ENCODE measurements at regions not wholly inside any gene's neighbourhood (a gene's known extent, or its start where the extent isn't known, plus 50 kb on each side); places are given as distances from the start of the nearest gene placed in this dataset.

DNA sequence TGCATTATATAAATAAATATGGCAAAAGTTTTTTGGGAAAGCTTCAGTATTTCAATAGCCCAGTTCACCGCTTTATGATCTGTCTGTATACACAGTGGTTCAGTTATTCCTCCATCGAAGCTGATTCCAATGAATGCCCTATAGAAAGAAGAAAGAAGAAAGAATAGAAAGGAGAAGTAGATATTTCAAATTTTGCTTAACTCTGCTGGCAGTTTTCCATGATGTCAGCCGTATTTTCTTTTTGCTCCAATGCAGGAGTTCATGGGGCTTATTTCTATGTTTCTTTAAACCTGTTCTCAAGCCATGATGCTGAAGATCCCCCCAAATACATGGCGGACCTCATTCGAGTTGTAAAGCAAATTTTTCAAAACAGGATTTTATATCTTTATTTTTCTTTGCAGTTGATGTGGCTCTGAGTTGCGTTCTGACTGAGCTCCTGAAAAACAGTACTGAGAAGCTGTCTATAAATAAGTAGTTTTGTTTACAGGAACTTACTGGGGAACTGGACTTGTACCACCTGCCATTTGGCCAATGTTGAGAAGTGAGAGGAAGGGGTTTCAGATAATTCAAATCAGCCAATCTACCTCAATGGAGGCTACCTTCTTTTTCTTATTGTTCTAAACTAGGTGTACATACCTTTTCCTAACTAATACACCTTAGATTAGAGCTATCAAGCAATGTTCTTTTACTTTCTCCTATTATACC is 418.5 kb upstream of the MEF2C start:
- TF ChIP-seq EP300 (IDR thresholded peaks at IDR 0.05) = no peak
- TF ChIP-seq, protein P1, sequence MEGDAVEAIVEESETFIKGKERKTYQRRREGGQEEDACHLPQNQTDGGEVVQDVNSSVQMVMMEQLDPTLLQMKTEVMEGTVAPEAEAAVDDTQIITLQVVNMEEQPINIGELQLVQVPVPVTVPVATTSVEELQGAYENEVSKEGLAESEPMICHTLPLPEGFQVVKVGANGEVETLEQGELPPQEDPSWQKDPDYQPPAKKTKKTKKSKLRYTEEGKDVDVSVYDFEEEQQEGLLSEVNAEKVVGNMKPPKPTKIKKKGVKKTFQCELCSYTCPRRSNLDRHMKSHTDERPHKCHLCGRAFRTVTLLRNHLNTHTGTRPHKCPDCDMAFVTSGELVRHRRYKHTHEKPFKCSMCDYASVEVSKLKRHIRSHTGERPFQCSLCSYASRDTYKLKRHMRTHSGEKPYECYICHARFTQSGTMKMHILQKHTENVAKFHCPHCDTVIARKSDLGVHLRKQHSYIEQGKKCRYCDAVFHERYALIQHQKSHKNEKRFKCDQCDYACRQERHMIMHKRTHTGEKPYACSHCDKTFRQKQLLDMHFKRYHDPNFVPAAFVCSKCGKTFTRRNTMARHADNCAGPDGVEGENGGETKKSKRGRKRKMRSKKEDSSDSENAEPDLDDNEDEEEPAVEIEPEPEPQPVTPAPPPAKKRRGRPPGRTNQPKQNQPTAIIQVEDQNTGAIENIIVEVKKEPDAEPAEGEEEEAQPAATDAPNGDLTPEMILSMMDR (IDR thresholded peaks at IDR 0.05) = no peak

Measured in stomach (tissue), 4 donors.